Breast epithelium (tissue), 4 donors: ENCODE measurements at regions not wholly inside any gene's neighbourhood (a gene's known extent, or its start where the extent isn't known, plus 50 kb on each side); places are given as distances from the start of the nearest gene placed in this dataset.

Source experiments
- DNase-seq, 2 donors: peaks; one replicate each; pipeline ENCODE4 v3.0.0-alpha.2; 2019; ENCODE audit warnings: low spot score in 2 of 2
- H3K27ac ChIP-seq, 2 donors: fragments of 200-600 bp; sonication (generic) in 1 of 2; one replicate each; pipeline ENCODE4 v1.5.1; 2016 to 2019; ENCODE audit warnings: mild to moderate bottlenecking in 1 of 2
- H3K27me3 ChIP-seq, 2 donors: fragments of 200-600 bp; sonication (generic) in 1 of 2; one replicate each; pipeline versions ENCODE4 v1.5.1 to v1.6.0; 2017 to 2019; ENCODE audit warnings: control low read depth in 1 of 2, mild to moderate bottlenecking in 1 of 2
- H3K36me3 ChIP-seq: fragments of 200-600 bp; one replicate; pipeline ENCODE4 v1.5.1; 2019
- H3K4me1 ChIP-seq, 2 donors: fragments of 200-600 bp; sonication (generic); one replicate each; pipeline ENCODE4 v1.5.1; 2016 to 2019; ENCODE audit warnings: control low read depth in 1 of 2
- H3K4me3 ChIP-seq, 3 donors: fragments of 200-600 bp; sonication (generic); 1 replicate in 2 of 3; 2 replicates in 1 of 3; pipeline ENCODE4 v1.5.1; 2016 to 2019; ENCODE audit warnings: mild to moderate bottlenecking in 3 of 3, moderate library complexity in 2 of 3
- H3K9me3 ChIP-seq, 2 donors: fragments of 200-600 bp; sonication (generic) in 1 of 2; one replicate each; pipeline ENCODE4 v1.5.1; 2016 to 2019; ENCODE audit warnings: control low read depth in 1 of 2
- CTCF ChIP-seq, 3 donors: fragments of 450-650 bp; IDR thresholded peaks; one replicate each; pipeline ENCODE4 v1.5.1; 2016 to 2017; ENCODE audit warnings: antibody characterized with exemption in 3 of 3, mild to moderate bottlenecking in 3 of 3, moderate library complexity in 3 of 3
- POLR2A ChIP-seq: fragments of 450-650 bp; IDR thresholded peaks from one replicate; pipeline ENCODE4 v1.6.1; 2016; ENCODE audit warnings: antibody characterized with exemption, mild to moderate bottlenecking, moderate library complexity
- POLR2AphosphoS5 ChIP-seq, 3 donors: sonication (generic); formaldehyde crosslinking; IDR thresholded peaks; one replicate each; pipeline ENCODE4 v1.6.1; 2017; ENCODE audit warnings: antibody characterized with exemption in 3 of 3
- intact Hi-C: fragments of 100-400 bp; cut with DNase I; formaldehyde crosslinking; loops from one replicate; pipeline ENCODE4 v1.15.1; 2023; ENCODE audit warnings: low total_unique reads

GRCh38 chr16:79687249-79688130 is 87.0 kb upstream of the MAF start:
- no peaks in the 10 kb centered on the region for H3K27me3 ChIP-seq
- intact Hi-C loops: no loop called here
- H3K36me3 ChIP-seq: no peaks in the 10 kb centered on the region
- no peaks in the 10 kb centered on the region for H3K4me1 ChIP-seq
- H3K4me3 ChIP-seq: no peak overlapping the region
- H3K9me3 ChIP-seq: no peaks in the 10 kb centered on the region
- no peak overlapping the region for H3K27ac ChIP-seq
- no peak for TF ChIP-seq POLR2A
- TF ChIP-seq POLR2AphosphoS5 (IDR thresholded peaks at IDR 0.05): no peak
- TF ChIP-seq CTCF (IDR thresholded peaks at IDR 0.05): no peak
- no peak for DNase-seq

- Histone ChIP-seq H3K36me3 (no peaks in the 10 kb centered on the region), H3K4me1 (no peaks in the 10 kb centered on the region), H3K4me3 (no peak overlapping the region), H3K27me3 (no peaks in the 10 kb centered on the region), H3K9me3 (no peaks in the 10 kb centered on the region), H3K27ac (no peak overlapping the region)
- TF ChIP-seq CTCF (IDR thresholded peaks at IDR 0.05) (no peak), POLR2A (no peak), POLR2AphosphoS5 (IDR thresholded peaks at IDR 0.05) (no peak)
- DNase-seq: no peak
- intact Hi-C loops: no loop called here
These were observed 85.3 kb upstream of the MAF start for GRCh38 chr16:79685871-79686270.

GRCh38 chr16:79679334-79679733 is 78.8 kb upstream of the MAF start:
- TF ChIP-seq CTCF (IDR thresholded peaks at IDR 0.05) (no peak), POLR2A (no peak), POLR2AphosphoS5 (IDR thresholded peaks at IDR 0.05) (no peak)
- DNase-seq: no peak
- Histone ChIP-seq H3K36me3 (no peaks in the 10 kb centered on the region), H3K27me3 (no peaks in the 10 kb centered on the region), H3K4me1 (no peaks in the 10 kb centered on the region), H3K9me3 (no peaks in the 10 kb centered on the region), H3K4me3 (no peak overlapping the region), H3K27ac (no peak overlapping the region)
- intact Hi-C loops: no loop called here

- Histone ChIP-seq H3K27me3 (no peaks in the 10 kb centered on the region), H3K4me3 (no peak overlapping the region), H3K27ac (no peak overlapping the region), H3K4me1 (no peaks in the 10 kb centered on the region), H3K9me3 (no peaks in the 10 kb centered on the region), H3K36me3 (no peaks in the 10 kb centered on the region)
- no peak for DNase-seq
- intact Hi-C loops: no loop called here
- TF ChIP-seq POLR2AphosphoS5 (IDR thresholded peaks at IDR 0.05) (no peak), POLR2A (no peak), CTCF (IDR thresholded peaks at IDR 0.05) (no peak)
These were observed 77.4 kb upstream of the MAF start for GRCh38 chr16:79677799-79678530.

- no peaks in the 10 kb centered on the region for H3K4me1 ChIP-seq
- no peak for DNase-seq
- no peak overlapping the region for H3K27ac ChIP-seq
- H3K9me3 ChIP-seq: no peaks in the 10 kb centered on the region
- H3K27me3 ChIP-seq: no peaks in the 10 kb centered on the region
- H3K36me3 ChIP-seq: no peaks in the 10 kb centered on the region
- H3K4me3 ChIP-seq: no peak overlapping the region
- TF ChIP-seq POLR2AphosphoS5 (IDR thresholded peaks at IDR 0.05): no peak
- no peak for TF ChIP-seq POLR2A
- no peak for TF ChIP-seq CTCF (IDR thresholded peaks at IDR 0.05)
- intact Hi-C loops: no loop called here
These were observed 73.1 kb upstream of the MAF start for GRCh38 chr16:79673635-79674034.
